Gastrocnemius medialis (tissue), 4 donors: ENCODE measurements at regions not wholly inside any gene's neighbourhood (a gene's known extent, or its start where the extent isn't known, plus 50 kb on each side); places are given as distances from the start of the nearest gene placed in this dataset.

Experiments
- CTCF ChIP-seq, 5 experiments: fragments of 450-650 bp in 3 of 5; fragments of 200-600 bp in 2 of 5; sonication (generic) in 2 of 5; IDR thresholded peaks in 4 of 5; conservative IDR thresholded peaks in 1 of 5; 1 replicate in 4 of 5; 2 replicates in 1 of 5; pipeline ENCODE4 v1.5.1; 2016 to 2019; ENCODE audit warnings: antibody characterized with exemption in 5 of 5, mild to moderate bottlenecking in 3 of 5, moderate library complexity in 3 of 5
- POLR2A ChIP-seq, 2 donors: fragments of 450-650 bp; IDR thresholded peaks; one replicate each; pipeline ENCODE4 v1.6.1; 2017; ENCODE audit warnings: antibody characterized with exemption in 2 of 2, mild to moderate bottlenecking in 2 of 2, moderate library complexity in 2 of 2

GRCh38 chr13:107551521-107551920 lies 663.8 kb downstream of the LIG4 start:
- TF ChIP-seq CTCF (IDR thresholded peaks at IDR 0.05 in 4 of 5, conservative IDR thresholded peaks at IDR 0.05 in 1 of 5), result no peak
- no peak for TF ChIP-seq POLR2A (IDR thresholded peaks at IDR 0.05)
